Stimulated activated CD4-positive, alpha-beta T cell treated with anti-CD3 and anti-CD28 coated beads, Interleukin-1b, Interleukin-23, amount 100 ng/mL, for 24 hours (primary cell): ENCODE measurements at regions not wholly inside any gene's neighbourhood (a gene's known extent, or its start where the extent isn't known, plus 50 kb on each side); places are given as distances from the start of the nearest gene placed in this dataset.

Experiments used
- DNase-seq, 4 experiments: peaks; one replicate each; pipeline ENCODE4 v3.0.0-alpha.2; 2020; ENCODE audit warnings: low read depth in 4 of 4, low spot score in 1 of 4

GRCh38 chr9:90037146-90037797 is 432.5 kb downstream of the GADD45G start:
- no peak for DNase-seq

DNA sequence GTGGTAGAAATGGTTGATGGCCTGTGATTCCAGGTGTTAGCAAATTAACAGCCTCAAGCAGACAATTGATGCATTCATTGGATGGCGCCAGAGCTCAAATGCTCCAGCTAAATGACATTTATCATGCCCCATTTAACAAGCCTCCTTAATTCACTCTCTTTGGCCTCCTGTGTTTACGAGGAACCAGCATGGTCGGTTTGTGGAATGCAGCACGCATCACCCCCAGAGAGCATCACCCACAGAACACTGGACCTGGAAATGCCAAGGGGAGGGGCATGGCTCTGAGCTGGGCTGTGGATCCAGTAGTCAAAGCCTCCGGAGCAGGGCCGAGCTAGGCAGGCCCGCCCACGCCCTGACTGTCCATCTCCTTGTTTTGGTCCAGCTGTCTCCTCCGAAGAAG is 434.0 kb downstream of the GADD45G start:
- DNase-seq = no peak

- no peak for DNase-seq
Observed at GRCh38 chr9:90044263-90044662, 439.5 kb downstream of the GADD45G start.

DNA sequence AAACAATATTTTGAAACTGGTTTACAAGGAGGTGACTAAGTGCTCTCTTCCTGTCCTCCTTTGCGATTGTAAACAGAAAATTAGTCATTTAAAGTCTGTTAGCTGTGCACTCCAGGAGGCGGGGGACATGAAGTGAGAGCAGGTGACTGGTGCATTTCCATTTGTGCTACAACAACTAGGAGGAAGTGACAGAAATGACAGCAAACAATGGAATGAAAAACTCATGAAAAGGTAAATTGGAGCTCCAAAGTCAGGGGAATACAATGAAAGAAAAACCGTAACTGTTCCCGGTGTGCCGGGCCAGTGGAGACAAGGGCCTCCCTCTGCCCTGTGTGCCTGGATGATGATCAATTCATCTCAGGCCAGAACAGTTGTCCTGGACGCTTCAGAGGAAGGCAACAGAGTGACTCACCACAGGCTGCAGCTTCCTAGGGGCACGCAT is 439.9 kb downstream of the GADD45G start:
- DNase-seq = peak in 2 of 4 experiments; percentile 2 to 7

DNA sequence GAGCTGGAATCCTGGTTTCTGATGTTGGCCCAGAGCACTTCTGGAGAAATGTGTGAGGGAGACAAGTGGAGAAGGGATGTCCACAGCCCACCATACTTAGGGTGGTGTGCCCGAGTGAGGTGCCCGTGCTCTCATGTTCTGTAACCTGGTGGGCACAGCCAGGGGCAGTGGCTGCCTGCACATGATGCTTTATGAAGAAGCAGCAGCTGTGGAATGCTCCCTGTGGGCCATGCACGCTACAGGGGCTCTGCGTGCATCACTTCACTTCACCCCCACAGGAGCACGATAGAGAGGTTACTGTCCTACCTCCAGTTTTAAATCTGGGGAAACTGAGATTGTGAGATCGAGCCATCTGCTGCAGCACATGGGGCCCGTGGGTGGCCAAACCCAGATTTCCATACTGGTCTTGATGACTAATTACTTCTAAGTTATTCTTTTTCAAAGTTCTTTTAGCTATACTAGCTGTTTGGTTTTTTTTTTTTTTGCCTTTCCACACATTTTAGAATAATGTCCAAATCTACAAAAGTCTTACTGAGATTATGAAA is 441.6 kb downstream of the GADD45G start:
- no peak for DNase-seq

- DNase-seq = no peak
Observed at GRCh38 chr9:90047828-90048227, 443.0 kb downstream of the GADD45G start.

DNA sequence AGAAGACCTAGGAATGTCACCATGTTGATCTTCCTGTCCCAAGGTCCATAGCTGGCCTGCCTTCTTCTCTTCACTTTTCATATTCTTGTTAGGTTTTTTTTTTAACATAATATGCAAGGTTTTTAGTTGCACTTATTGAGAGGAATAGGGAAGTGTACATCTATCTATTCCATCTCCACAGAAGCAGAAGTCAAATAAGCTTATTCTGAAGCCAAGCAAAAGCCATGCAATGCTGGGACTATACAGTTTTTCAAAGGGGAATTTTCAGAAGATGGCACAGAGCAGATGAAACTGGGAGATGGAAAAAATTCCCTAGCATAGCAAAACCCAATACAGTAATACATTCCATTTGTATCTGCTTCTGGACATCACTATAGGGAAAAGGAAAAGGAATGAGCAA is 447.6 kb downstream of the GADD45G start:
- DNase-seq = no peak

DNA sequence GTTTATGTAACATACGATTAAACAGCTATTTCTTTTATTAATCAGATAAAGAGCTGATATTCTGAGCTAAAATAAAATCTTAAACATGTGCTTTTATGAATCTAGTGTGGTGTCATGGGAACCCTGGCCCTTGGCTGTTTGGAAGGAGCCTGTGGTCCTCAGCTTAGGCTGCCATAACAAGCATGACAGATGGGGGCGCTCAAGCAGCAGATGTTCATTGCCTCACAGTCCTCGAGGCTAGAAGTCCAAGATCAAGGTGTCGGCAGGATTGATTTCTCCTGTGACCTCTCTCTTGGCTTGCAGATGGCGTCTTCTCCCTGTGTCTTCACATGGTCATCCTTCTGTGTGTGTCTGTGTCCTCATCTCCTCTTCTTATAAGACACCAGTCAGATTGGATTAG is 448.2 kb downstream of the GADD45G start:
- DNase-seq = no peak

DNA sequence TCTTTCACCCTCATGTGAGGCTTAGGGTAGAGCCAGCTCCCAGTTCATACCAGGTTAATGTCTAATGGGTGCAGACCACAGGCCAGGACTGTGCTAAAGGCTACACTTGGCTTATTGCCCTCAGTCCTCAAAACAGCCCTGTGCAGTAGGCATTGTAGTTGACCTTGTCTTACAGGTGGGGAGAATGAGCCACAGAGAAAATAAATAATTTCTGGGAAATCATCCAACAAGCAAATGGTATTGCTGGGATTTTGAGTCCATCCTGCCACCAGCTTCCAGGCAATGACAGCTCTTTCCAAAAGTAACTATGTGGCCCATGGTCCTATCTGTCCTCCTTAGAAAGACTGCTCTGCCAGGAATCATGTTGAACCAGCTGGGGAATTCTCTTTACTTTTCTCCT is 450.0 kb downstream of the GADD45G start:
- no peak for DNase-seq

- DNase-seq = no peak
Observed at GRCh38 chr9:90055226-90055625, 450.4 kb downstream of the GADD45G start.

DNA sequence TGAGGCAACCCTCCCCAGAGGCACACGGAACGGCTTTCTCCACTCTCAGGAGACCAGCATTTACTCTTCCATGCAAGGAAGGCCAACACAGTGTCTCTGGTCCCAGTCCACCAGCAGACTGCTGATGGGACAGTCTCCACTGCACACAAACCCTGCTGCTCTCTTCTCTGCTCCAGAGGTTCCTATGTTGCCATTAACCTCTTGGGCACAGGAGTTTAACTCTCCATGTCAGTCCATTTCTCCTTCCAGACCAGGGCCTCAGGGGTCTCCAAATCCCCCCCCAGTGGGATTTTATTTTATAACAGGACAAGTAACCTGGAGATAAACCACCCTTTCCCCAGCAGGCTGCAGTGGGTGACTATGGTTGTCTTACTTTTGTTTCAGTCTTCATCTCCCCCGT is 452.5 kb downstream of the GADD45G start:
- DNase-seq = no peak

DNA sequence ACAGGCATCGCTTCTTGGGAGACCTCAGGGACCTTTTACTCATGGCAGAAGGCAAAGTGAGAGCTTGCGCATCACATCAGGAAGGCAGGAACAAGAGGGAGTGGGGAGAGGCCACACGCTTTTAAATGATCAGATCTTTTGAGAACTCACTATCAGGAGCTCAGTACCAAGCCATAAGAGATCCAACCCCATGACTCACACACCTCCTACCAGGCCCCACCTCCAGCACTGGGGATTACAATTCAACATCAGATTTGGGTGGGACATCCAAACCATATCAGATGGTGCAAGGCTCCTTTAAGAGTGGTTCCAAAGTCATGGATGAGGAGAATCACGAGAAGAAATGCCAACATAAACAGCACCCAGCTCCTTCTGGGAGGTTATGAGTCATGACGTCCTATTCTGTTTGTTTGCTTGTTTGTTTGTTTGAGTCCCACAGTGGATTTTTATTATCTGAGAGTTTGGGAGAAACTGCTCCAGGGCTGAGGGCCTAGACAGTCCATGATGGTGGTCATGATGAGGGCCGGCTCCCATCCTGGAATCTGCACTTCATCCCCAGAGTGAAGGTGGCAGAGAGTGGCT is 453.5 kb downstream of the GADD45G start:
- no peak for DNase-seq

GRCh38 chr9:90059436-90059835 is 454.6 kb downstream of the GADD45G start:
- no peak for DNase-seq

DNA sequence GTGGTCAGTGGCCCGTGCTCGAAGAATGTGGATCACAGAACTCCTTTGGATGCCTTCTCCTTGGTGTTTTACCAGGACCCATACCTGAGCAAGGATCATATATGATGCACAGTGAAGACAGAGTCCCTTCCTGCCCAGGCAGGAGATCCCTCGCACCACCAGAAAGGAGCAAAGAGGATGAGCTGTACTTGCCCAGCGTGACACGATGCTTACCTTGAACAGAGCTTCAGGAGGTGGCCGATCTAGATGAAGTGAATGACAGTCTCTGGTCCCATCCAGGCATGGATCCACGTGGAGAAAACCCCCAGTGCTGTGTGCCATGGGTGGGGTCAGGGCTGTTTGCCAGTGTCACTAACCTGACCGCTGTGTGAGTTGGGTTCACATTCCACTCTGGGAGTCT is 455.4 kb downstream of the GADD45G start:
- DNase-seq = no peak

GRCh38 chr9:90061187-90061586 is 456.4 kb downstream of the GADD45G start:
- no peak for DNase-seq

- DNase-seq = no peak
Observed at GRCh38 chr9:90062982-90063381, 458.2 kb downstream of the GADD45G start.

- DNase-seq = no peak
Observed at GRCh38 chr9:90064248-90064647, 459.4 kb downstream of the GADD45G start.

- DNase-seq = no peak
Observed at GRCh38 chr9:90064971-90065370, 460.2 kb downstream of the GADD45G start.

DNA sequence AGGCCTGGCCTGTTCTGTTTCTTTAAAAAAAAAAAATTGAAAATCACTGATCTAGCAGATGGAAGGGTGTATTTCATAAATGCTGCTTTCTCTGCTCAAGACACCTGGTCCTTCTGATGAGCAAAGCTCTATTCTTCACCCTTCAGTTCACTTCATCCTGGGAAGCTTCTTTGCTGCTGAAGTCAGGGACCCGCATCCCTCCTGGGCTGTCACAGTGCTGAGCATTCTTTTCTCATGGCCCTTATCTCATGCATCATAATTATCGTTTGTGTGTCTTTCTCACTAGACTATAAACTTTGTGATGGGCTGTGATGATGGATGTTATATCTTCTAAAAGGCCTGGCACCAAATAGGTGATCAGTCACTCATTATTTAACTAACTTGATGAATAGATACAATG is 461.0 kb downstream of the GADD45G start:
- DNase-seq = no peak

DNA sequence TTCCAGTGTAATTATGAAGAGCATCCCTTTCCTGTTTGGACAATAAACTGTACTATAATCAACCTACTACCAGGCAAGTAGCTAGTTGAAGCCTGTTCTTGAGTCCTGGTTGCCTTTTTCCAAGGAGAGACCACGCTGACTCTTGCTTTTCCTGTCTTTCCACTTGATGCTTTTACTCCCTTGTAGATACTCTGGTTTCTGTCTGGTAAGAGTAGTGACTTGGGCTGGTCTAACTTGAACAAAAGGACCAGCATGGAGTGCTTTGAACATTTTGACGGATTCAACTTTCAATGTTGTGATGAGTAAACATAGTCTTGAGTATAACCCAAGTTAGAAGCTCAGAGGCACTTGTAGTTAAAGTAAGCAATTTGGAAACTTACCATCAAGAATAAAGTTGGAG is 464.3 kb downstream of the GADD45G start:
- no peak for DNase-seq

GRCh38 chr9:90070056-90070455 is 465.2 kb downstream of the GADD45G start:
- DNase-seq = no peak

GRCh38 chr9:90070469-90070868 is 465.7 kb downstream of the GADD45G start:
- DNase-seq = no peak
